ENCODE measurements at regions not wholly inside any gene's neighbourhood (a gene's known extent, or its start where the extent isn't known, plus 50 kb on each side); places are given as distances from the start of the nearest gene placed in this dataset.

DNA sequence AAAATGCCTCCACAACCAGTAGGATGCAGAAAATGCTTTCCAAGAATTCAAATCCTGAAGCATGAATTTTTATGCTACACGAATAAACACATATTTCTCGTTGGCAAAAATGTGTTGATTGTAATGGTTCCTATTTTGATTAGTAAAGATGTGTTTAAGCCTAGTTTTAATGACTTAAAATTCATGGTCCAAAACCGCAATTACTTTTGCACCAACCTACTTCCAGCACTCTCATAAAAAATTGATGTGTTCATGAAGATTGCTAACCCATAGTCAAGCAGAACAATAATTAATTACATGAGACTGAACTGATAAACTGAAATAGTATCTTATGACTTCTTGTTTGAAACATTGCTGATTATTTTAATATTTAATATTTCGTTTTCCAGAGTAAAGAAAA, 828.8 kb downstream of the CCSER2 start:
- Mint-ChIP-seq H3K9me3 (no peaks in the 10 kb centered on the region), H3K27me3 (no peaks in the 10 kb centered on the region), H3K4me3 (no peak overlapping the region), H3K4me1 (no peaks in the 10 kb centered on the region), H3K36me3 (no peaks in the 10 kb centered on the region), H3K27ac (no peak overlapping the region)
- no peak for DNase-seq
- H3K27ac ChIP-seq (ENCODE audit: low read length) = no peak overlapping the region
- WGBS (ENCODE audit: insufficient coverage) = no CpG with 5 or more reads among the region's 4 CpGs
- no peaks in the 10 kb centered on the region for H3K36me3 ChIP-seq (ENCODE audit: control insufficient read depth in 2 of 2, extremely low read depth in 1 of 2, insufficient read depth in 1 of 2, low read length in 1 of 2)
- CTCF ChIA-PET = no interaction called here
- no peak for ATAC-seq (replicated peaks in 1 of 4)
- H3K4me3 ChIP-seq (ENCODE audit: control insufficient read depth in 1 of 2, extremely low read depth in 1 of 2, low read length in 1 of 2) = no peak overlapping the region
- no peaks in the 10 kb centered on the region for H3K9me3 ChIP-seq
- POLR2A ChIA-PET = no interaction called here
- H3K4me1 ChIP-seq (ENCODE audit: control insufficient read depth in 1 of 2, extremely low read depth in 1 of 2, insufficient read depth in 2 of 2, low read length in 2 of 2) = no peaks in the 10 kb centered on the region
- no peaks in the 10 kb centered on the region for H3K27me3 ChIP-seq (replicated peaks in 1 of 2; ENCODE audit: control insufficient read depth in 2 of 2, extremely low read depth in 1 of 2, insufficient read depth in 2 of 2, low read length in 1 of 2)

DNA sequence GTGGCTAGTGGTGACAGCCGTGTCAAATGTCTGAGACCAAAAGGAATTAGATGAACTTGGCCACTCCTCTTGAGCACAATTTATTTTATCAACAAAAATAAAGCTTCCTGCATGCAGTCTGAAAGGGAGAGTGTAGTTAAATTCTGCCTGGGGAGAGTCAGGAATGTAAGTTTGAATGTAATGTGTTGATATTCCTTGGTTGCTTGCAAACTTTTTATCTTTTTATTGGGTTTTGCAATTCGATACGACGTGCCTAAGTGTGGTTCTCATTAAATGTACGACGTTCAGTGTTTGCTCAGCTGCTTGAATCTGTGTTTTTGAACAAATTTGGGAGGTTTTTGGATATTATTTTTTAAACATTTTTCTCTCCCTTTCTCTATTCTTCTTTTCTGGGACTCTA, 839.9 kb downstream of the CCSER2 start:
- Histone ChIP-seq H3K4me3 (ENCODE audit: control insufficient read depth in 1 of 2, extremely low read depth in 1 of 2, low read length in 1 of 2) (no peak overlapping the region), H3K4me1 (ENCODE audit: control insufficient read depth in 1 of 2, extremely low read depth in 1 of 2, insufficient read depth in 2 of 2, low read length in 2 of 2) (no peaks in the 10 kb centered on the region), H3K27ac (ENCODE audit: low read length) (no peak overlapping the region), H3K27me3 (replicated peaks in 1 of 2; ENCODE audit: control insufficient read depth in 2 of 2, extremely low read depth in 1 of 2, insufficient read depth in 2 of 2, low read length in 1 of 2) (no peaks in the 10 kb centered on the region), H3K36me3 (ENCODE audit: control insufficient read depth in 2 of 2, extremely low read depth in 1 of 2, insufficient read depth in 1 of 2, low read length in 1 of 2) (no peaks in the 10 kb centered on the region), H3K9me3 (no peaks in the 10 kb centered on the region)
- DNase-seq (no peak), ATAC-seq (replicated peaks in 1 of 4) (no peak)
- peaks cover 0 to 10% (median 0%) of the 10 kb centered on the region in 3 donors for H3K9me3 Mint-ChIP-seq
- CTCF ChIA-PET = no interaction called here
- peaks cover 0 to 10% of the 10 kb centered on the region in 2 donors for H3K27me3 Mint-ChIP-seq
- POLR2A ChIA-PET = no interaction called here
- no peaks in the 10 kb centered on the region for H3K4me1 Mint-ChIP-seq
- no peaks in the 10 kb centered on the region for H3K36me3 Mint-ChIP-seq
- no peak overlapping the region for H3K4me3 Mint-ChIP-seq
- no peak overlapping the region for H3K27ac Mint-ChIP-seq
- WGBS (ENCODE audit: insufficient coverage) = 87% methylated on average over 3 of the region's 6 CpGs

DNA sequence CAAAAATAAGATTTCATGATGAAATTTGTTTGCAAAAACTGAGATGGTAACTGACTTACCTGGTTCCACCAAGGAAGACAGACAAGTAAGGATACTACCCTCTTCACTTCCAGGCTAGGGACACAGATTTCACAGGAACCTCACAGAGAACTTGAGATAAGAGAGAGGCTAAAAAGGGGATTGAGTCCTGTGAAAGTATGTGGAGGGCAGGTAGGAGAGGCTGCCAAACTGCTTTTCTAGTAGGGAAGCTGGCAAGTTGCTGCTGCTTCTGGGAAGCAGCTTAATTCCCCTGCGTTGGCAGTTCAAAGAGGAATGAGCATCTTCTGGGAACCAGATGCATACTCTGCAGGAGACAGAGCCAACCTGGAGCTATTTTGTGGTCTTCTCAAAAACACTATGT, 841.6 kb downstream of the CCSER2 start:
- Mint-ChIP-seq H3K4me1 (no peaks in the 10 kb centered on the region), H3K36me3 (no peaks in the 10 kb centered on the region), H3K27me3 (peaks cover 0 to 10% of the 10 kb centered on the region in 2 donors), H3K9me3 (peaks cover 0 to 10% (median 0%) of the 10 kb centered on the region in 3 donors), H3K4me3 (no peak overlapping the region), H3K27ac (no peak overlapping the region)
- WGBS (ENCODE audit: insufficient coverage) = 83% methylated on average over 1 of the region's 1 CpG
- Histone ChIP-seq H3K27ac (ENCODE audit: low read length) (no peak overlapping the region), H3K4me1 (ENCODE audit: control insufficient read depth in 1 of 2, extremely low read depth in 1 of 2, insufficient read depth in 2 of 2, low read length in 2 of 2) (no peaks in the 10 kb centered on the region), H3K27me3 (replicated peaks in 1 of 2; ENCODE audit: control insufficient read depth in 2 of 2, extremely low read depth in 1 of 2, insufficient read depth in 2 of 2, low read length in 1 of 2) (no peaks in the 10 kb centered on the region), H3K36me3 (ENCODE audit: control insufficient read depth in 2 of 2, extremely low read depth in 1 of 2, insufficient read depth in 1 of 2, low read length in 1 of 2) (no peaks in the 10 kb centered on the region), H3K4me3 (ENCODE audit: control insufficient read depth in 1 of 2, extremely low read depth in 1 of 2, low read length in 1 of 2) (no peak overlapping the region), H3K9me3 (no peaks in the 10 kb centered on the region)
- ChIA-PET CTCF (no interaction called here), POLR2A (no interaction called here)
- ATAC-seq (replicated peaks in 1 of 4) (no peak), DNase-seq (no peak)

DNA sequence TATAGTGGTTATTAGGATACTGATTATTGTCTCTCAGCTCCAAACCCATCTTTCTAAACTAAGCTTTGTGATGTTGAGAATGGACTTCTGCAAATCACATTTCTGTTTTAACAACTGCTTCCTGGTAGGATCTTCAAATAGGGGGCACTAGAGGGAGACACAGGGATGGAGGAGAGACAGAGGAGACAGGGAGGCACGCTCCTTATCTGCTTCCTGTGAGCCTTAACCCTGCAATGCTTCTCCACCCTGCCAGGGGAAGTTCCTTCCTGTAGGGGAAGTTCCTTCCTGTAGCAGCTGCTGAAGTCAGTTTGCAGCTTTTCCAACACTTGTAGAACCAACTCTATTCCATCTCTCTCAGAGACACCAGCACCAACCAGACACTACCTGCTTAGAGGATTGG, 847.2 kb downstream of the CCSER2 start:
- POLR2A ChIA-PET = no interaction called here
- Histone ChIP-seq H3K4me3 (ENCODE audit: control insufficient read depth in 1 of 2, extremely low read depth in 1 of 2, low read length in 1 of 2) (no peak overlapping the region), H3K27me3 (replicated peaks in 1 of 2; ENCODE audit: control insufficient read depth in 2 of 2, extremely low read depth in 1 of 2, insufficient read depth in 2 of 2, low read length in 1 of 2) (no peaks in the 10 kb centered on the region), H3K27ac (ENCODE audit: low read length) (no peak overlapping the region), H3K9me3 (no peaks in the 10 kb centered on the region), H3K4me1 (ENCODE audit: control insufficient read depth in 1 of 2, extremely low read depth in 1 of 2, insufficient read depth in 2 of 2, low read length in 2 of 2) (no peaks in the 10 kb centered on the region), H3K36me3 (ENCODE audit: control insufficient read depth in 2 of 2, extremely low read depth in 1 of 2, insufficient read depth in 1 of 2, low read length in 1 of 2) (no peaks in the 10 kb centered on the region)
- Mint-ChIP-seq H3K27ac (no peak overlapping the region), H3K27me3 (no peaks in the 10 kb centered on the region), H3K36me3 (no peaks in the 10 kb centered on the region), H3K9me3 (peaks cover 0 to 6% (median 0%) of the 10 kb centered on the region in 3 donors), H3K4me1 (no peaks in the 10 kb centered on the region), H3K4me3 (no peak overlapping the region)
- ATAC-seq (replicated peaks in 1 of 4) (no peak), DNase-seq (no peak)
- WGBS (ENCODE audit: insufficient coverage) = 0% methylated on average over 1 of the region's 1 CpG
- CTCF ChIA-PET = interaction anchor here in 1 of 2 donors (0.5 kb wide), 1 partner anchor 13 kb away, joined by 3 read pairs; no protein-coding TSS in a partner anchor

DNA sequence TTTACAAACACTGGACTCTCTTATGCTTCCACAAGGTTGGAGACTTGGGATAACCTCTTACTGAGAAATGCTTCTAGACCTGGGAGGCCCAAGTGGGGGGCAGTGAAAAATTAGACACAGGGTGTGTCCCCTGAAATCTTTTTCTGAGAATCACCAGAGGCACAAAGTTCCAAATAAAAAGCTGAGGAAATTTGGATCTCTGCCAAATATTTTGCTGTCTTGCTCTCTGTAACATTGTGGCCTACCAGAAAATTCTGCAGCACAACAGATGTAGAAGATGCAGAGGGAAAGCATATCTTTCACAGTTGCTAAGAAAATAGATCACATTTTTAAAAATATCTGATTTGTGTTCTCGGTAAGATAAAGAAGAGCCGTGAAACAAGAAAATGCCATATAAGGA, 849.4 kb downstream of the CCSER2 start:
- Histone ChIP-seq H3K9me3 (no peaks in the 10 kb centered on the region), H3K27ac (ENCODE audit: low read length) (no peak overlapping the region), H3K4me3 (ENCODE audit: control insufficient read depth in 1 of 2, extremely low read depth in 1 of 2, low read length in 1 of 2) (no peak overlapping the region), H3K4me1 (ENCODE audit: control insufficient read depth in 1 of 2, extremely low read depth in 1 of 2, insufficient read depth in 2 of 2, low read length in 2 of 2) (no peaks in the 10 kb centered on the region), H3K36me3 (ENCODE audit: control insufficient read depth in 2 of 2, extremely low read depth in 1 of 2, insufficient read depth in 1 of 2, low read length in 1 of 2) (no peaks in the 10 kb centered on the region), H3K27me3 (replicated peaks in 1 of 2; ENCODE audit: control insufficient read depth in 2 of 2, extremely low read depth in 1 of 2, insufficient read depth in 2 of 2, low read length in 1 of 2) (no peaks in the 10 kb centered on the region)
- ChIA-PET CTCF (no interaction called here), POLR2A (no interaction called here)
- no peak for DNase-seq
- Mint-ChIP-seq H3K4me3 (no peak overlapping the region), H3K27me3 (no peaks in the 10 kb centered on the region), H3K27ac (no peak overlapping the region), H3K9me3 (no peaks in the 10 kb centered on the region), H3K4me1 (no peaks in the 10 kb centered on the region), H3K36me3 (no peaks in the 10 kb centered on the region)
- WGBS (ENCODE audit: insufficient coverage) = no CpG with 5 or more reads among the region's 2 CpGs
- ATAC-seq (replicated peaks in 1 of 4) = no peak

DNA sequence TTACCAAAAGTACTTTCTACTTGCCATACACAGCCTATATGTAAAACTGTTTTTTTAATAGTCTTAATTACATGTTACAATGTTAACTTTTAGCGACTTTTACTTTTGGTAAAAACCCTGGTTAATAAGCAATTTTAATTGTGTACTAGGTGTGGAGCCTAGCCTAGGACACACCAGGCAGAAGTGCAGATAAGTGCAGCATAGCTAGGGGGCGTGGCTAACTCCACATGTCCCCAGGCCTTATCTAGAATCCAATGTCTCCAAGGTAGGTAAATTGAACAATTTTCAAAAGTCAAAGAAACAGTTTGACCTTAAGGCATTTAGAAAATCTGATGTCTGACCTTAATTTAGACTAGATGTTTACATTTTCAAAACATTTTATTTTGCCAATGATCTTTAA, 858.7 kb downstream of the CCSER2 start:
- Histone ChIP-seq H3K4me3 (ENCODE audit: control insufficient read depth in 1 of 2, extremely low read depth in 1 of 2, low read length in 1 of 2) (no peak overlapping the region), H3K27ac (ENCODE audit: low read length) (no peak overlapping the region), H3K36me3 (ENCODE audit: control insufficient read depth in 2 of 2, extremely low read depth in 1 of 2, insufficient read depth in 1 of 2, low read length in 1 of 2) (no peaks in the 10 kb centered on the region), H3K4me1 (ENCODE audit: control insufficient read depth in 1 of 2, extremely low read depth in 1 of 2, insufficient read depth in 2 of 2, low read length in 2 of 2) (no peaks in the 10 kb centered on the region), H3K9me3 (no peaks in the 10 kb centered on the region), H3K27me3 (replicated peaks in 1 of 2; ENCODE audit: control insufficient read depth in 2 of 2, extremely low read depth in 1 of 2, insufficient read depth in 2 of 2, low read length in 1 of 2) (no peaks in the 10 kb centered on the region)
- H3K4me3 Mint-ChIP-seq = no peak overlapping the region
- WGBS (ENCODE audit: insufficient coverage) = 40% methylated on average over 1 of the region's 2 CpGs
- H3K9me3 Mint-ChIP-seq = peaks cover 0 to 6% (median 0%) of the 10 kb centered on the region in 3 donors
- H3K36me3 Mint-ChIP-seq = no peaks in the 10 kb centered on the region
- ChIA-PET POLR2A (no interaction called here), CTCF (no interaction called here)
- no peaks in the 10 kb centered on the region for H3K4me1 Mint-ChIP-seq
- peaks cover 3 to 6% of the 10 kb centered on the region in 2 donors for H3K27me3 Mint-ChIP-seq
- ATAC-seq (replicated peaks in 1 of 4) (no peak), DNase-seq (no peak)
- H3K27ac Mint-ChIP-seq = no peak overlapping the region
